SK-N-SH treated with all-trans-retinoic acid at 6 μM for 48 hours (cell line): ENCODE measurements at regions not wholly inside any gene's neighbourhood (a gene's known extent, or its start where the extent isn't known, plus 50 kb on each side); places are given as distances from the start of the nearest gene placed in this dataset.

Experiments used
- ISL1 ChIP-seq: fragments of 250-450 bp; sonication (Bioruptor Pico); IDR thresholded peaks from 2 replicates; pipeline ENCODE4 v2.1.2; 2022; ENCODE audit warnings: mild to moderate bottlenecking, moderate library complexity
- OSR1 ChIP-seq: fragments of 250-450 bp; sonication (Bioruptor Pico); IDR thresholded peaks from 2 replicates; pipeline ENCODE4 v1.8.0; 2022; ENCODE audit warnings: moderate library complexity, mild to moderate bottlenecking, inconsistent platforms
- ZFP3 ChIP-seq: fragments of 250-450 bp; sonication (Bioruptor Pico); IDR thresholded peaks from 2 replicates; pipeline ENCODE4 v1.5.0; 2020; ENCODE audit warnings: mild to moderate bottlenecking, moderate library complexity
- ZNF70 ChIP-seq: fragments of 450-650 bp; formaldehyde crosslinking; IDR thresholded peaks from 2 replicates; pipeline ENCODE4 v1.5.0; 2020; ENCODE audit warnings: mild to moderate bottlenecking, moderate library complexity

DNA sequence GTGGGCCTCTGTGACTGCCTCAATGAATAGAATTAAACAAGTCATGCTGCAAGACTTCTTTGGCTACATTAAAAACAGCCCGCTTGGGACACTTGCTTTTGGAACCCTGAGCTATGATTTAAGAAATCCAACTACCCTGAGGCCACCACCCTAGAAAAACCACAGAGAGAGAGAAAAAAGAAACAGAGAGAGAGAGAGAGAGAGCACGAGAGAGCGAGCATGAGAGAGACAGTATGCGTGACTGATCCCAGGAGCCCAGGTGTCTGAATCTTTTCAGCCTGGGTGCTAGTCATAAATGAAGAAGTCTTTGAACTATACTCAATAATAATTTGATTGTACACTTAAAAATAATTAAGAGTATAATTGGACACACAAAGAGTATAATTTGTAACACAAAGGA, 123.1 kb upstream of the FREM1 start:
- no peak for TF ChIP-seq ZFP3 (CRISPR knock-in tag)
- no peak for TF ChIP-seq OSR1 (CRISPR knock-in tag)
- TF ChIP-seq ZNF70 (CRISPR knock-in tag), result no peak
- TF ChIP-seq ISL1, result no peak
